IPS DF 4.7 (cell line): ENCODE measurements at regions not wholly inside any gene's neighbourhood (a gene's known extent, or its start where the extent isn't known, plus 50 kb on each side); places are given as distances from the start of the nearest gene placed in this dataset.

Source experiments
- DNase-seq: peaks from one replicate; pipeline ENCODE4 v3.0.0-alpha.2; 2013; ENCODE audit warnings: low spot score; ENCODE audit errors: extremely low read depth

DNA sequence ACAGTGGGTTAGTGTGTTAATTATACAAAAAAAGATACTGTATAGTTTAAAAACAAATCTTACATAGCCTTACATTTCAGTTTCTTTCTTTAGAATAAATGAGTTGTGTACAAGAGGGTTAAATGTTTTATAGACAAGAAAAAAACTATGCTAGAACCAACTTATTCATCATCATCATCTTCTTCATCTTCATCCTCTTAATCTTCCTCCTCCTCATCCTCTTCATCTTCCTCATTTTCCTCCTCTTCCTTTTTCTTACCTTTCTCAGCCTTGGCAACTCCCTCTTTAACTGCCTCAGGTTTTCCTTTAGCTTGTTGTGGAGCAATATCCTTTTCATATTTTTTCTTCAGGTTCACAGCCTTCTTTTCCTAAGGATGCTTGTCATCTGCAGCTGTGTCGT lies 53.7 kb downstream of the RPS12 start:
- no peak for DNase-seq

DNA sequence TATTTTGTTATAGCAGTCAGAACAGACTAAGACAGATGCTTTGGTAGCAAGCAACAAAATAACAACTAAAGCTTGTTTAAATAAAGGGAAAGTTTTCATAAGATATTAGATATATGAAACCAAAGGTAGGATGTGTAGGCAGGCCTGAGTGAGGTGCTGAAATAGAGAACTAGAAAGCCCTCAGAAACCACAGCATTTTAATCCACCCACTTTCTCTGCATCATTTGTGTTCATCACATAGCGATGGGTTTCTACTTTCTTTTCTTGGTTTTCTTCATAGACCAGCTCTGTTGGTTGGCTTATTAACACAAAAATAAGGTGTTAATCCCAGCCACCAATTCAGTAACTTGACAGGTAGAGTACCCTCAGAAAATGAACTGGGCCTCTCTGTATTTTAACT lies 58.6 kb downstream of the RPS12 start:
- DNase-seq = no peak

DNA sequence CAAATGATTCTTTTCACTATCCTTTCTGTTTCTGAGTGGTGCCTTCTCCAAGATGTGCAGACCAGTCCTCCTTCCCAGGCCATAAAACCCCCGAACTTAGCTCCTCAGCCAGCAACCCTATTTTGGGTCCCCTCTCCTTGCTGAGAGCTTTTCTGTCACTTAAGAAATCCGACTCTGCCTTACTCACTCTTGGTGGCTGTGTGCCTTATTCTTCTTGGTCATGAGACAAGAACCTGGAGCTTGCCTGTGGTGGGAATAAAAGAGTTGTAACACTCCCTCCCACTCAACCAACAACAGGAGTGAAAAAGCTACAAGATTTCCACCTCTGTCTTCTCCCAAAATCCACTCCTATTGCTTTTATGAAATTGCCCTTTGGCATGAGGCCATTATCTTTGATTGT lies 62.6 kb downstream of the RPS12 start:
- DNase-seq = no peak

DNA sequence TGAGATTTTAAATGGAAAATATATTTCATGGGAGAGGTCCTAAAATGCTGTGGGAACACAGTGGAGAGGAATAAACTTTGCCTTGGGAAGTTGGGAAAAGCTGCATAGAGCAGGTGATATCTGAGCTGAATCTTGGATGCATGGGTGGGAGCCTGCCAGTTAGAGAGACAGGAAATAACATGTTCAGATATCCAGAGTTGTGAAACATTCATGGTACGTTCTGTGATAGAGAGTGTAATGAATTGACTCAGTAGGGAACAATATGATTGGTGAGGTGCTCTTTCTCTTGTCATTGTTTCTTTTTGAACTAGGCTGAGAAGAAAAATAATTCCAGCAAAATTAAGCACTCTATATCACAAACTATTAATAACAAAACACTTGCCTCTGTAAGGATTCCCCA lies 72.8 kb downstream of the RPS12 start:
- no peak for DNase-seq

DNA sequence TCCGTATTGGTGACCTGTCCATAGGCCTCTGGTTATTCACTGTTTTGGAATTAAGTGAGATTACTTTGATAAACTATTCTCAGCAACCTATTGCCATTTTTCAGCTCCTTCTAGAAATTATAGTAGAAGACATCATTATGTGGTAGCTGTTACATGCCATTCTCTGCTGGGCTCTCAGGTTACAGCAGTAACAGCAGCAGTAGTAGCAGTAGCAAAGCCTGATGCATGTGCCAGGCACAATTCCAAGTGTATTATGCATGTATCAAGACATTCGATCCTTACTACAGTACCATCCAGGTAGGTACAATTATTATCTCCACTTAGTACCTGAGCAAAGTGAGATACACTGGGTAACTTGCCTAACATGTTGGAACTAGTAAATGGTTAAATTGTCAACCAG lies 74.3 kb downstream of the RPS12 start:
- no peak for DNase-seq

DNA sequence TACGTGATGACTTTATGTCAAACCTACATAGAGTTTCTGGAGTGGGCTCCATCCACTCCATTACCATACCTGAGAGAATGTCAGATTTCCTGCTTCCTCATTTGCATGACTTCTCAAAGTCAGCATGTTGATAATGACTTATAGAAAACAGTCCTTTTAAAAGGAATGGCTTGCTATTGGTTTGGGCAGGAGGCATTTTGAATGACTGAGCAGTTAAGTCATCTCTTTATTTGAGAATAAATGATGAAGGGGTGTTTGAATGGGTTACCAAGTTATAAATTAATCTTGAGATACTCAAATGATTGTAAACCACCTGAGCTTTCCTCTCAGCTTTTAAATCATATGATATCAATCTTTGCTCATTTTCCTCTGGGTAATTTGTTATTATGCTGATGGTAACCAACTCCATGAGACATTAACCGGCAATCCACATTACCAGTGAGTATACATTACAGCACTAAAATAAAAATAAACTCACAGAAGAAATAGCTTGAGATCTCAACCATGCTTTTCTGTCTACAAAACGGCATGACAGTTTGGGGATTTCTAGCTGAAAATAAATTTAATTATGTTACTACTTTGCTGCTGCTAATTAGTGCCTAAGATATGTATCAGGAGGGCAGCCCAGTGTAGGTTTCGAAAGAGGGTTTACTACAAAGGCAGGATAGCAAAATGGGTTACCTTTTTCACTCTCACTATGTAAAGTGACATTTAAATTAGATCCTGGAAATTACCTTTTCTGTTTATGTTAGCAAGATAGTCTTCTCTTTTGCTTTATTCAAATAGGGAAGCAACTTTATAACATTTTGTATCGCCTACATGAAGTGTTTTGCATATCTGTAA lies 78.8 kb downstream of the RPS12 start:
- no peak for DNase-seq

DNA sequence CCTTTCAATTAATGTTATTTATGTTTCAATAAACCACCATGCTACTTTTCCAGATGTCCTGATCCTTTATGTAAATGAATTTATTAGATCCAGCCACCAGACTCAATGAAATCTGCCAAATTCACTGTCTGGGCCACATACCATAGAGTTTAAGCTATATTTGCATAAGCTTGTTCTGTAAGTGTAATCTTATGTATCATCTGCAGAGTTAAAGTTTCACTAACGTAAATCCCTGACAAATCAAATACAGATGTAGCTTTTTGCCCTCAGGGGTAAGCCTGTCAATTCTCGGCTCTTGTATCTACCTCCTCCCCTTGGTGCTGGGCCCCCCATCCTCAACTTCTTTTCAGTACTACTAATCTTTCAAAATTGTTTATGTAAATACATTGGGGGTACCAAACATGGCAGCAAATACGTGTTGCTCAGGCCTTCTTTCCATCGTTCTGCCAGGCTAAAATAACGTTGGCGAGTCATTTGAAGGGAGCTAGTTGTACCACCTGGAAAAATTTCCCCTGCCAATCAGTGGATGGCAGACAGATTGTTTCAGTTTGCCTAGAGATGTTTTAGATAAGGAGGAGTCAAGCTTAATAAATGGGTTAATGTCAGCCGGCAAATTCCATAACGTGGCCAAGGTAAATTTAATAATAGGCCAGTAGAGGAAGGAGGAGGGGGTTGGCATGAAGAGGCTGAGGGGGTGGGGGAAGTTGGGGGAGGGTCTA lies 79.6 kb downstream of the RPS12 start:
- DNase-seq = no peak

DNA sequence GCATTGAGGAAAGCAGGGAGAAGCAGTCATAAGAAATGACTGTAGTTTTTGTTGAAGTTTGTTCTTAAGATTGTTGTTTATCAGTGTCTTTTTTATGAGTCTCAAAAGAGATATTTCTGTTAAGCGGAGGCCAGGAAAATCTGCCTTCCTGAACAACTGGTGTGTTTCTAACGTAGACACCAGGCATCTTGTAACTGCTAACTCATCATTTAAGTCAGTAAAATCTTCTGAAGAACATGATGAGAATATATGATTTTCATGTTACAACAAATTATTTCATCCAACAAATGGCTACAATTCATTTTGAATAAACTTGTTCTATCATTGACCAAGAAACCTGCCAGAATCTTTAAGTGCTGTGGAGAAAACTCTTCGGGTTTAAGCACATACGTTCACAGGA lies 84.0 kb downstream of the RPS12 start:
- DNase-seq = no peak

DNA sequence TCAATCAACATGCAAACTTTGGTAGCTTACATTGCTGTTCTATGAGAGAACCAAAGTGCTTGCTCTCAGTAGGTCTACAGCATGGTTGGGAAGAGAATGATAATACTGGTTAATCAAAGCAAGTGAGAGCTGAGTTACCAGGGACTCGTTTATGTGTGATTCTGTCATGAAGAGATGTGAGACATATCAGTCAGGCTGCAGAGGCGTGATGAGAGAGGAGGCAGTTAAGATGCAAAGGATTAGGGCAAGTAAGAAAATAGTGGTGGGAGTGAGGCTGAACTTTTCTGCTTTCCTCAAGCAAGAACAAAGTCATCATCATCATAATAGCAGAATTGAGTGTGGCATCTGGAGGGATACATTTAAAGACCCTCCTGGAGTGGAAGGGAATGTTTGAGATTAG lies 86.5 kb downstream of the RPS12 start:
- no peak for DNase-seq

DNA sequence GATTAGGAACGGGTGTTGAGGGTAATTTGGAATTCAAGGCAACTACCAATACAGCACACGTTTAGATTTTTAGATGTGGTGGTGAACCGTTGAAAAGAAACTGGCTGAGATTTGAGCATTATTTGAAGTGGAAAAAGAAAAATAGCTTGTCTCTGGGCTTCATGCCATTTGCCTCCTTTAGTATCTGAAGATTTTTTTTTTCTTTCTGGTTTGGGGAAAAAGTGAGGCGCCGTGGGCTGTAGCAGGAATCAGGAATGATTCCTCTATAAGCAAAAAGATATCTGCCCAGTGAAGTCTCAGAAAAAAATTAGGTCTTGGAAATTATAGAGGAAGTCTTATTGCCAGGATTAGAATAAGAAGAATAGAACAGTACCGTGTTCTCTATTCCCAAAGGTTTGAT lies 88.5 kb downstream of the RPS12 start:
- DNase-seq = no peak

DNA sequence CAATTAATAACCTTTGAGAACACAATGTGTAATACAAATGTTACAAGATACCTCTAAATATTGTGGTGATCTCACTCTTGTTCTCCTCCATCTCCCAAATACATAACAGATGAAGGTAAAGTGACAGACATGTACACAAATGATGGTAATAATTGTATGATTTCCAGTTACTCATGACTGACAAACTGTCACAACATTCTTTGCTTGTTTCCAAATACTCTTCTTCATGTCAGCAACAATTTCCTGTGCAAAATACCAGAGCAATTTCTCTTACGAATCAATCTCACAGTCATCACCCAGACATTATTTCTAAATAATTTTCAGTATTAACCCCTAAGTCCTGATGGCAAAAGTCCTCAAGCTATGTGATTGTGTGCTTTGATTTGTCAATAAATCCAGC lies 92.9 kb downstream of the RPS12 start:
- DNase-seq = no peak

DNA sequence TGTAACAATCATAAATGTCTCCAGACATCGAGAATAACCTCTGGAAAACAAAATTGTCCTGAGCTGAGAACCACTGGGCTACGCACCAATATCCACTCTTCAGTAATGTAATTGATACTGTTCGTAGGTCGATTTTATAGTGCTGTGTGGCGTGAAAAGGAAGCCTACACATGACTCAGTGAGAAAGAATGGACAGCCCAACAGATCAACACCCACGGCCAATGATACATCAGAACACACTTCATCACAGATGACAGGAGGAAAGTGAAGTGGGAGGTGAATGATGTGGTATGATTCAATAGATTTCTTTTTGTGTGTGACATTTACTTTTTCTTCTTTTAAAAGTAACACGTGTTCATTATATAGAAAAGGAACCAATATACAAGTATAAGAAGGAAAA lies 93.5 kb downstream of the RPS12 start:
- DNase-seq = no peak

DNA sequence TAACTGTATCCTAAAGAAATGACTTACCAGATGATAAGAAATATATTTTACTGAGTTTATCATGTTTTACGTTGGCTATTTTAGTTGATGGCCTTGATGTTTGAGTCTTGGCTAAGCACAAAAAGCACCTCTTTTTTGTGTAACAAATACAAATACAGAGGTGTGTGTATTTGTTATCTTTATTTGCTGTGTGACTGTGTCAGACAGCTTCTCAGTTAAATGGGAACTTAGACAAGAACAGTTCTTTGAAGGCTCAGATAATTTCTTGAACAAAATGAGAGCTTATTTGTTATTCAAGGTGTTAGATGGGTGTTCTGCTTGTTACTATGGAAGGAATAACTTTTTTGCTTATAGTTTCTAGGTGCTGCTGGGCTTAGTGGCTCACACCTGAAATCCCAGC lies 95.4 kb downstream of the RPS12 start:
- DNase-seq = no peak

DNA sequence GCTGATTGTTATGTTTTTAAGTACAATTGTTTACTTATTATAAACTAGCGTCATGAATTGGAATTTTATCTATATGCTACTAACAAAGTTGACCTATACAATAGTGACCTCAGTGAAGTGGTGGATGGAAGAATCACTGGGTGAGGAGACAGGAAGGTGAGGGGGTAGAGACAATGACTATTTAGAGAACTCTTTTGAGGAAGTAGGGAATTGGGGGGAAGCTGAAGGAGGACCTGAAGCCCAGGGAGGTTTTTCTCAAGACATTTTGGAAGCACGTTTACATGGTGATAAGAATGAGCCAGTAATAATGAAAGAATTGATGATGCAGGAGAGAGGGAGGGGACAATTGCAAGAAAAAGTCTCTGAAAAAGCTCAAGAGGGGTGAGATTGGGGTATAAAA lies 96.4 kb downstream of the RPS12 start:
- DNase-seq = no peak

DNA sequence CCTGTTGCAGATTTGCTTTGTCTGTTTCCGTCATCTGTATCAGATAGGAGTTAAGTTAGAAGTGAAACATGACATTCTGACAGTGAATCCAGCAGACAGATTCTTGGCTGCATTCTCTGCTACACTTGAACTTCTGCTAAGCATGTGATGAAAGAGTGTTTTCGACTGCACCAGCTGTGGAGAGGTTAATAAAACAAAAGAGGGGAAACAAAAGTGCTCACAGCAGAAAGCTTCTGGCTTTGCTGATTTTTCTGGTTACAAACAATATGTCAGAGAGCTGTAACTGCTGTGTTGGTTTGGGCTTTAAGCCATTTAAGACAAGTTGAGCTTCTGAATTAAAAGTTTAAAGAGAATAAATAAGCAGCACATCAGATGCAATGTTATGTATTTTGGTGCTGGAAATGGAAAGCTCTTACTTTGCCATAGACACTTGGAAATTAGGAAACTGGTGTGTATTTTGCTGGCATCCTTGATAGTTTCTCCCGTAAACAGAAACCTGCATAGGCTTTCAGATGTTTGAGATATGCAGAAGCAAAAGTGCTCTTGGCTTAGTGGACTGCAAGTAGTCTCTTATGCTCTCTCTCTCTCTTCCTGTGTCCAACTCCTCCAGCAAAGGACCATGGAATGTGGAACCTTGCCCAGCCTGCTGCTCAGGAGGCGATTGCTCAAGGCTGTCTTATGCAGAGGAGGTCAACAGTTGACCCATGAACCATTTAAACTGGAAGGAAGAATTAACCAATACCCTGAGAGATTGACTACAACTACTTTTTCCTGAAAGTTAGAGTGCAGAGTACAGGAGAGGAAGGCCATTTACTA lies 104.9 kb downstream of the RPS12 start:
- DNase-seq = no peak

DNA sequence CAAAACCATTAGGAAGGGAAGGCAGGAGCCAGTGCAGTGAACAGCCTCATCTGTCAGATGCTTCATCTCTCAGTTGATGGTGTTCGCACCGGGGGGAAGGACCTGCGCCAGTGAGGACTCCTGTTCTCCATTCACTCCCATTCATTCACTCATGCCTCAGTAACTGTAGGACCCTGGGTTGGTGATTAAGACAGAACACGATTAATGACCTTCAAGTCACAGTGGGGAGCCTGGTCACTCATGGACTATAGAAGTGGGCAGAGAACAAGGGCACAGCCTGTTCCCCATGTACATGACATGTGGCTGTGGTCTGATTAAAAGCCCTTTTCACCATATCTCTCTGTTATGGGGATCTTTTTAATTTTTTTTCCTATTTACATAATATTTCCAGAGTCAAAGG lies 113.3 kb downstream of the RPS12 start:
- no peak for DNase-seq

DNA sequence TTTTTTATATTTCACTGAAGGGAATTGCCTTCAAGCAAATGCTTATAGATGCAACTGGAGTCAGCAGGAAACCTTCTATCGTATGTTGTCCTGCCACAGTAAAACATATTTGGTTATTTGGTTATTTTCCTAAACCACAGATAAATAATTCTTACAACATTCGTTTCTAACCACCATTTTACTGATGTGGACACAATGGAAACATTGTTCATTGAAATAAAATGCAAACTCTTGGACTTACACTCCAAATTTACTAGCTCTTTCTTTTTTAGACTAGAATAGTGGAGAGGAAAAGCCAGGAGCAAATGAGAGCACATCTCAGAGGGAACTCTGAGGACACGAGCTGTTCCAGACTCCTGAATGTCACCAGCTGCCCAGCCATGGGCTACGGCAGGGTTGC lies 114.8 kb downstream of the RPS12 start:
- no peak for DNase-seq

DNA sequence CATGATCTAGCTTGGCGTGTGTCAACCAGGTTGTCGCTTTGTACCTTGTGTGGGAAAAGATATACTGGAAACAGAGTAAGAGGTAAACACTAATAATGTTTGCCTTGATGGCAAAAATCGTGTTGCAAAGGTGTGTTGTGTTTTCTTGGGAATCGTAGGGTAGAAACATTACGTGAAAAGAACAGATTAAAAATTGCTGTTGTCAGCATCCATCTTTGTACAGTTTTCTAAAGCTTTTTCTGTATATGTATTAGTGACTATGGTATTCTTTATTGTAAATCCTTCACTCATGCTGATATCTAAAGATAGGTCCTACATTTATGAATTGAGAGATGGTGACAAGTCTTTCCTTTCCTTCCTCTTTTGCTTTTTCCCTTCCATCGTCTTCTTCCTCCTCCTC lies 116.9 kb downstream of the RPS12 start:
- DNase-seq = no peak

DNA sequence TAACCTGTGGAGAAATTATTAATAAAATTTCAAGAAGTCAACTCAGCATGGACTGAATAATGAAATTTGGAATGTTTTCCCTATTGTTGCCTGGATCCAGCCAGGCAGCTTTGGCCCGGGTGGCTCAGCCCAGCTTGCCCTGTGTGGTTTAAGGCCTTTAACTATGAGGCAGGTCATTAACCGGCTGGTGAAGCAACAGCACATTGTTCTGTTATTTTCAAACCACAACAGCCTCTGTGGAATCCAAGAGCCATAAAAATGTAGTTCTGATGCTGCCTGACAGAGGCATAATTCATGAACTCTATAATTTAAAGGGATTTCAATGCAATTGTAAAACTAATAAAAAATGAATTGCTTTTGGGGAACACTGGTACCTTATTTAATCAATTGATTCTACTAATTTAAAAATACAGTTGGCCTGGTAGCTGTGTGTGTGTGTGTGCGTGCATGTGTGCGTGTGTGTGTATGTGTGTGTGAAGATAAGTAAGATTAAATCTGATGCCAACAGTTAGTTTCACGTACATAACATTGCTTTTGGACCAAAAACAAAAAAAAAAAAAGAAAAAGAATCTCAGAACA lies 117.7 kb downstream of the RPS12 start:
- no peak for DNase-seq

DNA sequence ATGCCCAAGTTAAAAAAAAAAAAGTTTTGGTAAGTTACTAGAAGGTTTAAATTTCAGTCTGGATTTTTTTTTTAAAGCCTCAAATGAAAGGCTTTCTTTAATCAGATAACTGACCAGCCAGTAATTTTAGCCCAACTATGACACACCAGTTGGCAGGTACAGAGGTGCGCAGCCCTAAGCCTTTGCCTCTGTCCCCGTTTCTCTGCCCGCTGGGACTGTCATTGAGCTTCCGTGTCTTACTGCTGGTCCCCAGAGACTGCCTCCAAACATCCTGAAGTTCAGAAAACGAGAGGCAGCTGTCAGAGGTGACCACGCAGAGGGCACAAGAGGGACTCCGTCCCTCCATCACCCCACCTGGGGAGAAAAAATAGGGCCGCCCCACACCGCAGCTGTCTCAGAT lies 118.2 kb downstream of the RPS12 start:
- DNase-seq = no peak

DNA sequence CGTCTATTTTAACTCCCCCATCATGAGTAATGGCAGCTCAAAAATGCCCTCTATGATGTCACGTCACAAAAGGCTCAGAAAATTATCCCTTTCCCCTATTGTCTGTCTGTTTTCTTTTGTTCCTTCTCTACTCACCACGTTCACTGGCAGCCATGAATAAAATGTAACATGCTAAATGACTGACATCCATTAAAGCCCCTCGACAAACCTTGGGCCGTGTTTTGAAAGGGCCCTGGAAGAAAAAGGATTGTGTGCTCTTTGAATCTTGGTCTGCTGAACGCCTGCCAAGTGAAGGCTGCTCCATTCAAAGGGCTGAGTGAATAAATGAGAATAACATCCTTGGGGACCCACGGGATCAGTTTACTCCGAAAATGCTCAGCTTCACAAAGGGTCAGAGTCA lies 118.7 kb downstream of the RPS12 start:
- no peak for DNase-seq

DNA sequence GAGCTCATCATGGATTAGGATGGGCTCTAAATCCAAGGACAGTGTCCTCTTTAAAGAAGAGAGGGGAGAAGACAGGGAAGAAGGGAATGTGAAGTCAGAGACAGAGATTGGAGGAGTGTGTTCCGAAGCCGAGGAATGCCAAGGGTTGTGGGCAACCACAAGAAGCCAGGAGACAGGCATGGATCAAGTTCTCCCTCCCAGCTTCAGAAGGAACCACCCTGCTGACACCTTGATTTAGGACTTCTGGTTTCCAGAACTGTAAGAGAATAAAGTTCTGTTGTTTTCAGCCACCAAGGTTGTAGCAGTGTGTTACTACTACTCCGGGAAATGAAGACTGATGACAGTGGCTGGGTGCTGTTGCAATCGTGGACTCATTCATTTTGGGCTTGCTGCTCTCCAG lies 120.1 kb downstream of the RPS12 start:
- no peak for DNase-seq
